Vagina (tissue), 2 donors: ENCODE measurements at regions not wholly inside any gene's neighbourhood (a gene's known extent, or its start where the extent isn't known, plus 50 kb on each side); places are given as distances from the start of the nearest gene placed in this dataset.

Experiments
- CTCF ChIP-seq, 3 experiments: fragments of 450-650 bp in 2 of 3; fragments of 200-600 bp in 1 of 3; sonication (generic) in 1 of 3; IDR thresholded peaks; one replicate each; pipeline ENCODE4 v1.5.1; 2017 to 2019; ENCODE audit warnings: antibody characterized with exemption in 3 of 3, mild to moderate bottlenecking in 2 of 3, moderate library complexity in 2 of 3
- POLR2A ChIP-seq, 2 donors: fragments of 450-650 bp; IDR thresholded peaks; one replicate each; pipeline ENCODE4 v1.6.1; 2017; ENCODE audit warnings: antibody characterized with exemption in 2 of 2, mild to moderate bottlenecking in 2 of 2, moderate library complexity in 2 of 2
- POLR2AphosphoS5 ChIP-seq, 2 donors: sonication (generic); formaldehyde crosslinking; IDR thresholded peaks; one replicate each; pipeline ENCODE4 v1.9.0; 2017; ENCODE audit warnings: antibody characterized with exemption in 2 of 2, mild to moderate bottlenecking in 2 of 2, low read depth in 1 of 2; ENCODE audit not compliant: insufficient read depth in 1 of 2

GRCh38 chr4:110411574-110412011 is 64.4 kb upstream of the ENPEP start:
- TF ChIP-seq CTCF (IDR thresholded peaks at IDR 0.05) = no peak
- no peak for TF ChIP-seq POLR2A (IDR thresholded peaks at IDR 0.05)
- no peak for TF ChIP-seq POLR2AphosphoS5 (IDR thresholded peaks at IDR 0.05; ENCODE audit: insufficient read depth in 1 of 2, low read depth in 1 of 2)
